NCI-H510A treated with DMSO at 0.1 percent for 48 hours (cell line): ENCODE measurements at regions not wholly inside any gene's neighbourhood (a gene's known extent, or its start where the extent isn't known, plus 50 kb on each side); places are given as distances from the start of the nearest gene placed in this dataset.

Experiments
- DNase-seq: peaks from one replicate; lab custom pipeline; 2025; lab: John Stamatoyannopoulos, UW

DNA sequence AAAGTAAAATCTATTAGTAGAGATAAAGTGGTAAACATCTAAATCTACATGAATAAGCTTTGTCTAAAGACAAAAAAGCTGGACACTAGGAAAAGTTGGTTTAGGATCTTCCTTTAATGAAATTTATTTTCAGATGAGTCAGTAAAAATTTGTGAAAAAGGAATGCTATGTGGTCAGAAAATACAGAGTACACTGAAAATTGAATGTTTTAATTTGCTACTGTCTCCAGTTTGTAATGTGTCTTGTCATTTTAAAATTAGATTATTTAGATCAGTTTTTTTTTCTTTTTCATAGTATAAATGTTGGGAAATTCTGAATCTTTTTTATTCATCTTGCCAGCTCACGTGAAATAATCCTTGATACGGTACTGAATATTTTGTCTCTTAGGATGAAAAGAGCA is 56.9 kb downstream of the SLITRK6 start:
- no peak for DNase-seq

DNA sequence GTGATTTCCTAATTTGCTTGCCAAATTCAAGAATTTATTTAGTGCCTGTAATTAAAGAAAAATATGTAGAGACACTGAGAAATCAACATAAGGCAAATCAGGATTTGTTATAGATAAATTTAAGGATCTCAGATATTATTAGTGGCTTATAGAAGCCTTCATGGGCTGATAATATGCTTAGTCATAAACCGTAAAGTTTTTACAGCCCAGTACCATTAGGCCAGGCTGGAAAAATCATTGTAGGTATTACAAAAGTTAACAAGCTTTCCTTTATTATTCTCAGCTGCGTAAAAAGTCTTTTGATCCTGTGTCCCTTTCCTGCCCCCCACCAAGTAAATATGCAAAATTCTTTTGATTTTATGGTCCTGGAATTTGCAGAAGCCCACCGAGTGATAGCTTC is 58.2 kb downstream of the SLITRK6 start:
- no peak for DNase-seq

DNA sequence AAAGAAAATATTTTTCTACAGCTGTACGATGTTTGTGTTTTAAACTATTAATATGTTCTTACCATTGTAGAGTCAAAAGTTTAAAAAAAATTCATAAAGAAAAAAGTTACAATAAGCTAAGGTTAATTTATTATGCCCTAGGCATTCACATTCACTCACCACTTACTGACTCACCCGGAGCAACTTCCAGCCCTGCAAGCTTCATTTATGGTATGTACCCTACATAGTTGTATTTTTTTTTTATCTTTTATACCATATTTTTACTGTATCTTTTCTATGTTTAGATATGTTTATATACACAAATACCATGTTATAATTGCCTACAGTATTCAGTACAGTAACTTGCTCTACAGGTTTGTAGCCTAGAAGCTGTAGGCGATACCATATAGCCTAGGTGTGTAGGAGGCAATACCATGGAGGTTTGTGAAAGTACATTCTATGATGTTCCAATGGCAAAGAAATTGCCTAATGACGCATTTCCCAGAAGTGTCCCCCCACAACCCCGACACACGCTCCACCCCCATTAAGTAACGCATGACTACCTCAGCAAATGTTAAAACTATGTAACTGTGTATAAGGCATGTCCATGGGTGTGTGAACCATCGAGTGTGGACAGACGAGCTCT is 60.4 kb downstream of the SLITRK6 start:
- no peak for DNase-seq

- DNase-seq, result no peak
Measured at GRCh38 chr13:85737952-85738351, 61.3 kb downstream of the SLITRK6 start.

DNA sequence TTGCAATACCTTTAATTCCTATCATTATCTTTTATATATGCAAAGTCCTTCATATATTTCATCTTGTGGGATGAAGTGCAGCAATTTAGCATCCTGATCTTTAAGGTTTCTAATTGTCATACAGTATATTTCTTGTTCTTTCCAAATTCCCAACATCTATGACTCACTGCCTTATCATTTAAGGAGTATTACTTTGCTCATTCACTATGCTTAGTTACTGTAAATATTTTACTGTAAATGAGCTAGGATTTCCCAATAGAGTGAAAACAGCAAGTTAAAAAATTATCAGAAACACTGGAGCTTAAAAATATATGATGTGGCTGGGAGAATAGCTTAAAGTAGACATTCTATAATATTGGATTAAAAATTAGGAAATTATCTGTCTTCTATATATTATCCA is 69.9 kb downstream of the SLITRK6 start:
- DNase-seq, result no peak

GRCh38 chr13:85728811-85729210 is 70.4 kb downstream of the SLITRK6 start:
- DNase-seq, result no peak

GRCh38 chr13:85725433-85725832 is 73.8 kb downstream of the SLITRK6 start:
- DNase-seq, result peak; percentile 73

- DNase-seq, result peak; percentile 73
Measured at GRCh38 chr13:85724546-85725432, 74.4 kb downstream of the SLITRK6 start.

DNA sequence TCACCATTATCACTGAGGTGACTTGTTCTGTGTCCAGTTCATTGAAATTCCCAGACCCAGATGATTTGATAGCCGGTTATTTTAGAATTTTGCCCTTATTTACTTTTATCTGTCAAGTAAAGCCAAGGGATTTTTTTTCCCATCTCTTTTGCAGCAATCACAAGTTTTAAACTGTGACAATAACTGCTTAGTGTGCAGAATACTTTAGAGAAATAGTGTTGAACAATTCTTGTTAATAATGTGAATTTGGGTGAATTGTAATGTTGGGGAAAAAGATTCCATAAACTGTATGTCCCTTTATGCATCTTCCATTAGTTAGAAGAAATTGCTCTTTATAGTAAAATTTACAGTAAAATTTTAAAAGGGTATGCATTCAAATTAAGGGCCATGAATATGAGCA is 79.5 kb downstream of the SLITRK6 start:
- DNase-seq, result no peak

DNA sequence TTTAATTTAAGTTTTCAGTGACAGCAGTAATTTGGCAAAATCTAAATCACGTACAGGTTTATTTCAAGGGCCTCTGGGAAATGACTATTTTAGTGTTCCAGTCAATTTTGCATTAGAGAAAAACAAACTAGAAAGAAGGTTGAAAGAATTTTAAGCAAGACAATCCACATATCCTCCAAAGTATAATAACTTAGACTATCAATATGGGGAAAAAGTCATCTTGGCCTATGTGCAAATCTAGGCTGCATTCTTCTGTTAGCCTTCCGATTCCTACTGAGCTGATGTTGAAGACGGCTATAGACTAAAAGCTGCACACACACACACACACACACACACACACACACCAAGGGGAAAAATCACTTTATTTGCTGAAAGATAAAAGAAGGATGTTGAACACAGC is 81.3 kb downstream of the SLITRK6 start:
- no peak for DNase-seq

- no peak for DNase-seq
Measured at GRCh38 chr13:85710545-85710944, 88.7 kb downstream of the SLITRK6 start.

DNA sequence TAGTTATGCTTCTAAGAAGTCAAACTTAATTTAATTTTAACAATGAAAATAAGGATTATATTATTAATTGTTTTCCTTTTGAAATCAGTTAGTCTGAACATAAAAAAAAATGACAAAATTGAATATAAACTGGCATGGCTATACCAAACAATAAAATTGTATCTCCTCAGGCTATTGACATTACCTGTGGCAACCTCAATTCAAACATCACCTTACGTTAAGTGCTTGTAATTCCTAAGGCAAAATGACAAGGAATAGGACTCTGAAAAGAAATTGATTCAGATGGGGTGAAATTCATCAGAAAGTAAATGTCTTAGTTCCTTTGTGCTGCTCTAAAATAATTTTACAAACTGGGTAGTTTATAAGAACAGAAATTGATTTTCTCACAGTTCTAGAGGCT is 89.5 kb downstream of the SLITRK6 start:
- DNase-seq, result peak; percentile 13

DNA sequence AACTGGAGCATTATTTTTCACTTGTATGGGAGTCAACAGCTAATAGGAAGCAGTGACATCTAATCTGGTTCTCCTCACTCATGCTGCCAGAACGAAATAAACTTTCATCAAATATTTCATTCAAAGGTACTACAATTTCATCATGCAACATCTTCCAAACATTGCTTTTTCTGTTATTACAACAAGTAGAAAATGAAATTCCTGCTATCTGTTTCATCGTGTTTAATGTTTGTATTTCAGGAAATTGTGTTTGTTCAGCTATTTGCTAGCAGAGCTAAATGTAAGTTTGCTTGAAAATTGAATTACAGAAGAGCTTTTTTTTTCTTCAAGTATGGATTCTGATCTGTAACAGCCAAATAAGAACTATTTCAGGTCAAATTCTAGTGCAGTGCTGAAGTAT is 90.1 kb downstream of the SLITRK6 start:
- no peak for DNase-seq

DNA sequence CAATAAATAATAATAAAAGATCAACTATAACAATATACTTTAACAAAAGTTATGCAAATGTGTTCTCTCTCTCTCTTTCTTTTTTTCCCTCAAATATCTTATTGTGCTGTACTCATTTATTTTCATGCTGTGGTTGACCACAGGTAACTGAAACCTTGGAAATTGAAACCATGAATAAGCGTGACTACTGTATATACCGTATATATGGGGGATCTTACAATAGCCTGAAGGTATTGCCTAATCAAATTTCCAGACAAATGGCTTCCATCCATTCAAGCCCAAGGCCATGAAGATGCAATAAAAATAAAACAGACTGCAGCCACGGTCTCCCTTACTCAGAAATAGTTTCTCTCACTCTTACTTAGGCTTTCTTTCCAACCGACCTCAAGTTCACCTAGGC is 98.3 kb downstream of the SLITRK6 start:
- DNase-seq, result no peak

DNA sequence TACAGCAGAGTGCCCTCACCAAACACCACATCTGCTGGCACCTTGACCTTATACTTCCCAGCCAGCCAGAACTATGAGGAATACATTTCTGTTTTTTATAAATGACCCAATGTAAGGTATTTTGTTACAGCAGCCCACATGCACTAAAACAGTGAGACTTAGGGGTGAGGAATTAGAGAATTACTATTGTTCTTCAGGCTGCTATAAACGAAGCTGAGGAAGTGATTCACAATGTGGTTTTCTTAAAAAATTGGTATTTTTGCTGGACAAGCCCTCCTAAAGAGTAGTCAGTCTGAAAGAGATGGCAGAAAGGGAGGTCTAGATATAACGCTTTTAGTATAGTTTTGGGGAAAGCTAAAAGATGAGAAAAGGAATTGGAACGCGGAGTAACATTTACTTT is 101.0 kb downstream of the SLITRK6 start:
- no peak for DNase-seq

- DNase-seq, result no peak
Measured at GRCh38 chr13:85694992-85695391, 104.2 kb downstream of the SLITRK6 start.

DNA sequence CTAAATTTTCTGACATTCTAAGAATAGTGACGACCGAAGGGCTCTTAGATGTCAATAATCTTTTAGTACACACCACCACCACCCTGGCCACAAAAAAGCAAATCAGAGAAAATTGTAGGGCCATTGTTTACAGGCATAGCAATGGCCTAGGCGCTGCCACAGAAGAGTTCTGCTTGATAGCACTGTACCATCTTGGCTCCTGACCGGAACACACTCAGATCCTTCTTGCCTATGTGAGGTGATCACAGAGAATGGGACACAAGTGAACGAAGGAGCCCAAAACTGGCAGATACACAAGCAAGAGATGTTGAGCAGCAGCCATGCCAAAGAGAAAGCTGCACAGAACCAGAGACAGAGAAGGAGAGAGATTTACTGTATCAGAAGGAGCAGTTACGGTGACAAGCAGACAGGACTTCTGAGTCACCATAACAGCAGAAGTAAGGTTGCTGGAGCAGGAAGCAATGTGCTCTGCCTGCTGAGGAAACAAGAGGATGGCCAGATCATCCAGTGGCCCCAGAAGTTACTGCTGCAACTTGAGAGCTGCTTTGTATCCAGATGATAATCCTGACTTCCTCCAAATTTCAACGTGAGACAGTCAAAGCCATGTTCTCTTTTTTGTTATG is 105.2 kb downstream of the SLITRK6 start:
- no peak for DNase-seq

DNA sequence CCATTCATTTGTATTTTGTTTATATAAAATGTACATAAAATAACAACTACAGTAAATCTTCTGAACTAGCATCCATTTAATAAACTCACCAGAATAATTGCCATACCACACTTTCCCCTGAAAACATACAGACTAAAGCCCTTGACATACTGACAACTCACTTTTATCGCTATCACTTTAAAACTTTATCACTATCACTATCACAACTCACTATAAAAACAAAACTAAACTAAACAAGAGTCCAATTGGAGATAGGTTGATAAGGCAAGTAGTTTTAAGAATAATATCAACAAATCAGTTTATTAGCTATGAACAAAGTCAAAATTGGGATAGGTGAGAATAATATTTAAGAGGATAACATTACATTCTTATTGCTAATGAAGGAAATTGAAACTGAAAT is 108.9 kb downstream of the SLITRK6 start:
- DNase-seq, result no peak

DNA sequence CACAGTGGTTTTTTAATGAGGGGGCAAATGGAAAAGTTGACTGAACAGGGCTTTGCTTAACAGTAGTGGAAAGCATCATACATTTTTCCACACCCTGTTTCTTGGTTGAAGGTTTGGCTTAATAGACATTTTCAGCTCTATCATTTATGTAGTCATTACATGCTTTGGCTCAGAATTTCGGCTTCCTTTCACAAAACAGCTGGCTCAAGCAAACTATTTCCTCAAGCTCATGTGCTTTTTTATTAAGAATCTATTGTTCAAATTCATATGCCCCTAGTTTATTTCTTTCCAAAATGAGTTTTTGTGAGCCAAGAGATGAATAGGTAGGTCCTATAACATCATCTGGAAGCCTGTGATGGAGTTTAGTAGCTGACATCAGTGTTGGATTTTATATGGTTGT is 113.8 kb downstream of the SLITRK6 start:
- no peak for DNase-seq

GRCh38 chr13:85675151-85675907 is 123.9 kb downstream of the SLITRK6 start:
- DNase-seq, result no peak

GRCh38 chr13:85671336-85671735 is 127.9 kb downstream of the SLITRK6 start:
- no peak for DNase-seq

DNA sequence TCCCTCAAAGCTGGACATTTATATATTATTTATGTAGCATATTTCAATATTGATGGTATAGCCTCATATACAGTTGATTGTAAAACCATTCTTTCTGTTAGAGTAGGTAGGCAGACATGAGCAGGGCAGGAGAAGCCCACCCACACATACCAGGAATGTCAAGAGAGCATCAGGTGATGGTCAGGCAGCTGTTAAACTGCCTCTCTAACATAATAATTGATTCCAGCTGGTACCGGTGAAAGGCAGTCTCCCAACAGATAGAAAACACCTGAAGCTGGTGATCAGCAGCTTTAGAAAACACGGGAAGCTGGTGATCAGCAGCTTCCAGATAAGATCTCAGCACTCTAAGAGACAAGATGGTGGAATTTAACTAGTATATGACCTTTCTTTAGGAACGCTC is 132.9 kb downstream of the SLITRK6 start:
- DNase-seq, result peak; percentile 72
